Peyer's patch (tissue), 4 donors: ENCODE measurements at regions not wholly inside any gene's neighbourhood (a gene's known extent, or its start where the extent isn't known, plus 50 kb on each side); places are given as distances from the start of the nearest gene placed in this dataset.

ENCODE experiments used
- DNase-seq, 3 donors: peaks; one replicate each; pipeline ENCODE4 v3.0.0-alpha.2; 2017 to 2019
- H3K27ac ChIP-seq, 4 donors: fragments of 200-600 bp; sonication (generic); one replicate each; pipeline ENCODE4 v1.5.1; 2016 to 2019
- H3K27me3 ChIP-seq, 2 donors: fragments of 200-600 bp; sonication (generic); one replicate each; pipeline ENCODE4 v1.5.1; 2019
- H3K36me3 ChIP-seq, 3 donors: fragments of 200-600 bp; sonication (generic); one replicate each; pipeline ENCODE4 v1.5.1; 2016 to 2019
- H3K4me1 ChIP-seq, 4 donors: fragments of 200-600 bp; sonication (generic); one replicate each; pipeline ENCODE4 v1.5.1; 2016 to 2019
- H3K4me3 ChIP-seq, 4 donors: fragments of 200-600 bp; sonication (generic); 1 replicate in 3 of 4; 2 replicates in 1 of 4; pipeline ENCODE4 v1.5.1; 2016 to 2019; ENCODE audit warnings: mild to moderate bottlenecking in 1 of 4
- H3K9me3 ChIP-seq, 4 donors: fragments of 200-600 bp; sonication (generic); one replicate each; pipeline ENCODE4 v1.5.1; 2016 to 2019; ENCODE audit warnings: mild to moderate bottlenecking in 1 of 4
- POLR2A ChIP-seq, 2 donors: fragments of 450-650 bp; IDR thresholded peaks; one replicate each; pipeline ENCODE4 v1.5.1; 2017; ENCODE audit warnings: antibody characterized with exemption in 2 of 2, mild to moderate bottlenecking in 2 of 2, moderate library complexity in 2 of 2
- TF ChIP-seq, protein P1 (sequence below), 6 experiments: fragments of 450-650 bp in 4 of 6; fragments of 200-600 bp in 2 of 6; sonication (generic) in 1 of 6; IDR thresholded peaks; one replicate each; pipeline ENCODE4 v1.5.1; 2017 to 2019; ENCODE audit warnings: antibody characterized with exemption in 6 of 6, mild to moderate bottlenecking in 3 of 6, moderate library complexity in 1 of 6

DNA sequence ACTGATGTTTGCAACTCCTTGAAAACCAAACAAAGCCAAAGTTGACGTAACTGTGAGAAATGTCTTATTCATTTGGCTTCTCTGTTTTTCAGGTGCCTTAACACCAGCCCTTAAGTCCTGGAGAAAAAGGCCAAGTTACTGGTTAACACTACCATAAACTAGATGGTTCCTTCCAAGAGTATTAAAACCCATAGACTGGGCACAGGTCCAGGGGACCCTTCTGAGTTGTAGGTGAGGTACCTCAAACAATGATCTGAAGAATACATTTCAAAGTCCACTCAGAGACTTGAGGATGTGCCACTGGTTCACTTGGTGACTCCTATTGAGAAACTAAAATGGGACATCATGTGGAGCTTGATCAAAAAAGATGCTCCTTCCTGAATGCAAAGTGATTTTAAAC is 87.0 kb downstream of the NKX6-1 start:
- DNase-seq: no peak
- H3K4me1 ChIP-seq: no peaks in the 10 kb centered on the region
- no peaks in the 10 kb centered on the region for H3K36me3 ChIP-seq
- H3K9me3 ChIP-seq: no peaks in the 10 kb centered on the region
- no peak overlapping the region for H3K27ac ChIP-seq
- no peaks in the 10 kb centered on the region for H3K27me3 ChIP-seq
- TF ChIP-seq POLR2A (IDR thresholded peaks at IDR 0.05): no peak
- TF ChIP-seq, protein P1, sequence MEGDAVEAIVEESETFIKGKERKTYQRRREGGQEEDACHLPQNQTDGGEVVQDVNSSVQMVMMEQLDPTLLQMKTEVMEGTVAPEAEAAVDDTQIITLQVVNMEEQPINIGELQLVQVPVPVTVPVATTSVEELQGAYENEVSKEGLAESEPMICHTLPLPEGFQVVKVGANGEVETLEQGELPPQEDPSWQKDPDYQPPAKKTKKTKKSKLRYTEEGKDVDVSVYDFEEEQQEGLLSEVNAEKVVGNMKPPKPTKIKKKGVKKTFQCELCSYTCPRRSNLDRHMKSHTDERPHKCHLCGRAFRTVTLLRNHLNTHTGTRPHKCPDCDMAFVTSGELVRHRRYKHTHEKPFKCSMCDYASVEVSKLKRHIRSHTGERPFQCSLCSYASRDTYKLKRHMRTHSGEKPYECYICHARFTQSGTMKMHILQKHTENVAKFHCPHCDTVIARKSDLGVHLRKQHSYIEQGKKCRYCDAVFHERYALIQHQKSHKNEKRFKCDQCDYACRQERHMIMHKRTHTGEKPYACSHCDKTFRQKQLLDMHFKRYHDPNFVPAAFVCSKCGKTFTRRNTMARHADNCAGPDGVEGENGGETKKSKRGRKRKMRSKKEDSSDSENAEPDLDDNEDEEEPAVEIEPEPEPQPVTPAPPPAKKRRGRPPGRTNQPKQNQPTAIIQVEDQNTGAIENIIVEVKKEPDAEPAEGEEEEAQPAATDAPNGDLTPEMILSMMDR (IDR thresholded peaks at IDR 0.05): no peak
- H3K4me3 ChIP-seq: no peak overlapping the region

DNA sequence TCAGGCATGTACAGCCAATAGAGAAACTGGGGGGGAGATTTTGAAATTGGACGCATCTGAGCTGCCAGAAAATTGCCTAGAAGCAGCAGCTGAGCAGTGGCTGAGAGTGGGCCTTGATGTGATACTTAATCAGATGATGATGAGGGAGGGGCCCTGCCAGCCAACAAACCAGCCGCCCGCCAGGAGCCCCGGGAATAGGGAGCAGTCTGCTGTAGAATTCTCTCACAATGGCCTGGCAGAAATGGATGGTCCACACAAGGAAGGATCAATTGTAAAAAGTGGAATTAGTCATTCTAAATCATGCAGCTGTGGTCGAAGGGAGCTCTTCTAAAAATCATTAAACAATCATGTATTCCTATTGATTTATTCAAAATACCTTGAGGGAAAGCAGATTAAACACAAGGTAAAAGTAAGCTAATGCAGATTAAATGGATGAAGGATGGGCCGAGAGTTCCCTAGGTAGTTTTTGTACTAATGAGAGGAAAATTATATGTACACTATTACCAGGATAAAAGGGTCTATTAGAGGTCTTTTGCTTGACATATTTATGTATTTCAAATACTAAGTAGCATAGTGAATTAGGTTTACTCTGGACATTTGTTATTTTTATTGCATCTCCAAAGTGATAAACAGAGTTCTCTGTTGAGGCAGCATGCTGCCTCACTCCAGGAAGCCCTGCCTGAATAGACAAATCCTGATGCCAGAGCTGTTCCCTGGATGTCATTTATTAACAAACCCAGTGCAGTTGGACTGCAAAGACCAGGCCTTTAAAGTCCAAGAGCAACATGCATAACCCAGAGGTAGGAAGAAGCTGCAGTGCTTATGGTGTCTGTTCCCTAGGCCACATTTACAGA is 91.3 kb downstream of the NKX6-1 start:
- no peaks in the 10 kb centered on the region for H3K27me3 ChIP-seq
- H3K36me3 ChIP-seq: no peaks in the 10 kb centered on the region
- no peak overlapping the region for H3K4me3 ChIP-seq
- H3K4me1 ChIP-seq: no peaks in the 10 kb centered on the region
- no peak for DNase-seq
- no peak for TF ChIP-seq POLR2A (IDR thresholded peaks at IDR 0.05)
- TF ChIP-seq, protein P1 (IDR thresholded peaks at IDR 0.05): no peak
- no peak overlapping the region for H3K27ac ChIP-seq
- H3K9me3 ChIP-seq: no peaks in the 10 kb centered on the region

DNA sequence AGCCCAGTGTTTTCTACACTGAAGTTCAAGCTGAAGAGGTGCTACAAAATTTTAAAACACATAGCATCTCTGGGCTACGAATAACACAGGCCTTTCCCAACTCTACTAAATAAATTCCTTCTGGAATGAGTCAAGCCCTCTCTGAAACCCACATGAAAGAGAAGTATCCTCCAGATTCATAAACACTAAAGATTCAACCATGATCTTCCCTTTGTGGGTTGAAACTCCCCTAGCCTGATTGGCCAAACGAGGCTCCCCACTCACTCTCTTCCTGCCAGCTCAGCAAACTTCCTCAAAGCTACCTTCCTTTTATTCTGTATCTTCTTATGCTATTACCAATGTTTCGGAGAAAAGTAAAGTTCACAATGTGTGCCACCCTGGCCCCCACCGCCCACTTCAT is 95.4 kb downstream of the NKX6-1 start:
- TF ChIP-seq, protein P1 (IDR thresholded peaks at IDR 0.05): no peak
- TF ChIP-seq POLR2A (IDR thresholded peaks at IDR 0.05): no peak
- Histone ChIP-seq H3K9me3 (no peaks in the 10 kb centered on the region), H3K4me1 (no peaks in the 10 kb centered on the region), H3K36me3 (no peaks in the 10 kb centered on the region), H3K27me3 (no peaks in the 10 kb centered on the region), H3K4me3 (no peak overlapping the region), H3K27ac (no peak overlapping the region)
- no peak for DNase-seq

DNA sequence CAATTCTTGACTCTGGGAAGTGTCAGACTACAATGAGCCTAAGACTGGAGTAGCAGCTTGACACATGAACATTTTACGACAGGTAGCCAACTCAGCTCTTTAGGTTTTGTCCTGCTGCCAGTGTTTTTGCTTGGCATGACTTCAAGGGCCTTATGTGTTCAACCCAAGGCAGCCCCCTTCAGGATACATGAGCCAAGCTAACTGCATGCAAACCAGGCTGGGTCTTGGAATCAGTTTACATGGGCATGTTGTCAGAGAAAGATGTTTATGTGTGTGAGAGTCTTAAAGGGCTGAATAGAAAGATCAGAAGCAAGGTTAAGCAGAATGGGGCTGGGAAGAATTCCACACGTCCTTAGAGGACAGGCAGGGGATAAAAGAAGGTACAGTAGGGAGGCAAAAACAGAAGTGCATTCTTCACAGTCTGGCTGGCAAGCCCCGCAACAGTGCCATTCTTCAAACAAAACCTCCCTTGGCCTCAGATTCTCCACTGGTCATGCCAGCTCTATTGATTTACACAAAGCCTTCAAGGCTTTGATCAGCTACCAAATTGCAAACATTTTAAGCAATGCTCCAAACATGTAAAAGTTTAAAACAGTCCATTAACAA is 97.3 kb downstream of the NKX6-1 start:
- no peak overlapping the region for H3K27ac ChIP-seq
- H3K4me3 ChIP-seq: no peak overlapping the region
- no peak for DNase-seq
- no peaks in the 10 kb centered on the region for H3K9me3 ChIP-seq
- no peaks in the 10 kb centered on the region for H3K36me3 ChIP-seq
- no peaks in the 10 kb centered on the region for H3K4me1 ChIP-seq
- H3K27me3 ChIP-seq: no peaks in the 10 kb centered on the region
- TF ChIP-seq POLR2A (IDR thresholded peaks at IDR 0.05): no peak
- TF ChIP-seq, protein P1 (IDR thresholded peaks at IDR 0.05): no peak

DNA sequence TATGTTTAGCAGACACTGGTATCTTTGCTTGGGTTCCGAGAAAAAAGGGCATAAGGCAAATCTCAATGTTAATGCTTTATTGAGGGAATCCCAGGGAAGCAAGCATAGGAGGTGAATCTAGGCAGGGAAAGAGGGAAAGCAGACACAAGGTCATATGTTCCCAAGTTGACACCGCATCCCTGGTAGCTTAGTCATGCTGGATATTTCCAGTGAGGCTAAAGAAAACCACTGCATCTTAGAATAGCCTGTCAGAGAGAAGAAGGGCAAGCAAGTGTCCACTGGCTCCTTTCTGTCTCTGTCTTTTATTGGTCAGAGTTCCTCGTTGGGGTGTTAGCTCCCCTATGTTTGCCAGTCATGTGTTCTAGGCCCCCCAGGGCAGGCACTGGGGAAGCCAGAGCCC is 104.7 kb downstream of the NKX6-1 start:
- no peaks in the 10 kb centered on the region for H3K9me3 ChIP-seq
- no peak for DNase-seq
- no peak for TF ChIP-seq POLR2A (IDR thresholded peaks at IDR 0.05)
- TF ChIP-seq, protein P1 (IDR thresholded peaks at IDR 0.05): no peak

More for the DNA sequence above, 104.7 kb downstream of the NKX6-1 start:
- Histone ChIP-seq H3K27ac (no peak overlapping the region), H3K27me3 (no peaks in the 10 kb centered on the region), H3K4me3 (no peak overlapping the region), H3K36me3 (no peaks in the 10 kb centered on the region), H3K4me1 (no peaks in the 10 kb centered on the region)
